NCI-H2107 treated with DMSO at 0.1 percent for 48 hours (cell line): ENCODE measurements at regions not wholly inside any gene's neighbourhood (a gene's known extent, or its start where the extent isn't known, plus 50 kb on each side); places are given as distances from the start of the nearest gene placed in this dataset.

Source experiments
- DNase-seq: peaks from one replicate; lab custom pipeline; 2025; ENCODE audit not compliant: unreplicated experiment; lab: John Stamatoyannopoulos, UW

- no peak for DNase-seq
Measured at GRCh38 chr11:119798656-119799055, 69.7 kb upstream of the NECTIN1 start.

- no peak for DNase-seq
Measured at GRCh38 chr11:119797736-119798135, 68.7 kb upstream of the NECTIN1 start.

GRCh38 chr11:119797123-119797611 lies 68.2 kb upstream of the NECTIN1 start:
- no peak for DNase-seq

- DNase-seq, result no peak
Measured at GRCh38 chr11:119796363-119797060, 67.5 kb upstream of the NECTIN1 start.

- DNase-seq, result no peak
Measured at GRCh38 chr11:119795690-119796089, 66.7 kb upstream of the NECTIN1 start.

GRCh38 chr11:119795231-119795630 lies 66.2 kb upstream of the NECTIN1 start:
- DNase-seq, result no peak

- DNase-seq, result no peak
Measured at GRCh38 chr11:119794756-119795155, 65.8 kb upstream of the NECTIN1 start.

GRCh38 chr11:119794141-119794665 lies 65.2 kb upstream of the NECTIN1 start:
- DNase-seq, result no peak

GRCh38 chr11:119793335-119793984 lies 64.5 kb upstream of the NECTIN1 start:
- DNase-seq, result no peak

- DNase-seq, result peak; percentile 11
Measured at GRCh38 chr11:119791701-119792151, 62.7 kb upstream of the NECTIN1 start.

- DNase-seq, result no peak
Measured at GRCh38 chr11:119791047-119791446, 62.0 kb upstream of the NECTIN1 start.

GRCh38 chr11:119790476-119790875 lies 61.5 kb upstream of the NECTIN1 start:
- no peak for DNase-seq

- no peak for DNase-seq
Measured at GRCh38 chr11:119789766-119790407, 60.9 kb upstream of the NECTIN1 start.

GRCh38 chr11:119788911-119789560 lies 60.0 kb upstream of the NECTIN1 start:
- DNase-seq, result no peak

GRCh38 chr11:119788096-119788883 lies 59.3 kb upstream of the NECTIN1 start:
- DNase-seq, result no peak

- no peak for DNase-seq
Measured at GRCh38 chr11:119787074-119787461, 58.1 kb upstream of the NECTIN1 start.

GRCh38 chr11:119786431-119787073 lies 57.6 kb upstream of the NECTIN1 start:
- no peak for DNase-seq

GRCh38 chr11:119785131-119785530 lies 56.1 kb upstream of the NECTIN1 start:
- DNase-seq, result no peak

- DNase-seq, result no peak
Measured at GRCh38 chr11:119784421-119784820, 55.4 kb upstream of the NECTIN1 start.
